A549 (cell line): ENCODE measurements at regions not wholly inside any gene's neighbourhood (a gene's known extent, or its start where the extent isn't known, plus 50 kb on each side); places are given as distances from the start of the nearest gene placed in this dataset.

ENCODE experiments used
- POLR2A ChIP-seq: IDR thresholded peaks from 2 replicates; pipeline ENCODE4 v1.6.1; 2012; ENCODE audit warnings: mild to moderate bottlenecking, low read length
- TF ChIP-seq, protein P1 (sequence below): fragments of 450-650 bp; IDR thresholded peaks from 2 replicates; pipeline ENCODE4 v1.6.1; 2014; ENCODE audit warnings: antibody characterized with exemption
- TF ChIP-seq, protein P2 (sequence below): fragments of >200 bp; sonication (Bioruptor Twin); formaldehyde crosslinking; IDR thresholded peaks from 3 replicates; pipeline ENCODE4 v1.5.1; 2016
- TF ChIP-seq, protein P3 (sequence below): fragments of >200 bp; sonication (Bioruptor Twin); formaldehyde crosslinking; IDR thresholded peaks from 3 replicates; pipeline ENCODE4 v1.6.1; 2016

DNA sequence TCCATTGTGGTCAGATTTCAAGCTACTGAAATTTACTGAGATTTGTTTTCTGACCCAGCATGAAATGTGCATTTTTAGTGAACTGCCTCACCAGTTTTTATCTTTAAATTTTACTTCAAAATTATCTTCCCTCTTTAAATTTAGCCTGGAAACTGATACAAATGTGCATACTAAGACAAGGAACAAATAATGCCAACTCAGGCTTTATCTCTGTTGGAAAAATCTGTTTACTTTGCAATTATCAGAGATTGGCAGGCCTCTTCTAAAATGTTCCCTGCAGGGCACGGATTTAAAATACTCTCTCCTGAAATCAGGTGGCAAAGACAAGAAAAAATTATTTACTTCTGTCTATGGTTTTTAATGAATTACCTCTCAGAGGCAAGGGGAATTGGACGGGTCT lies 151.0 kb upstream of the PTCH1 start:
- TF ChIP-seq POLR2A: no peak
- TF ChIP-seq, protein P1, sequence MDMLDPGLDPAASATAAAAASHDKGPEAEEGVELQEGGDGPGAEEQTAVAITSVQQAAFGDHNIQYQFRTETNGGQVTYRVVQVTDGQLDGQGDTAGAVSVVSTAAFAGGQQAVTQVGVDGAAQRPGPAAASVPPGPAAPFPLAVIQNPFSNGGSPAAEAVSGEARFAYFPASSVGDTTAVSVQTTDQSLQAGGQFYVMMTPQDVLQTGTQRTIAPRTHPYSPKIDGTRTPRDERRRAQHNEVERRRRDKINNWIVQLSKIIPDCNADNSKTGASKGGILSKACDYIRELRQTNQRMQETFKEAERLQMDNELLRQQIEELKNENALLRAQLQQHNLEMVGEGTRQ: no peak
- TF ChIP-seq, protein P2, sequence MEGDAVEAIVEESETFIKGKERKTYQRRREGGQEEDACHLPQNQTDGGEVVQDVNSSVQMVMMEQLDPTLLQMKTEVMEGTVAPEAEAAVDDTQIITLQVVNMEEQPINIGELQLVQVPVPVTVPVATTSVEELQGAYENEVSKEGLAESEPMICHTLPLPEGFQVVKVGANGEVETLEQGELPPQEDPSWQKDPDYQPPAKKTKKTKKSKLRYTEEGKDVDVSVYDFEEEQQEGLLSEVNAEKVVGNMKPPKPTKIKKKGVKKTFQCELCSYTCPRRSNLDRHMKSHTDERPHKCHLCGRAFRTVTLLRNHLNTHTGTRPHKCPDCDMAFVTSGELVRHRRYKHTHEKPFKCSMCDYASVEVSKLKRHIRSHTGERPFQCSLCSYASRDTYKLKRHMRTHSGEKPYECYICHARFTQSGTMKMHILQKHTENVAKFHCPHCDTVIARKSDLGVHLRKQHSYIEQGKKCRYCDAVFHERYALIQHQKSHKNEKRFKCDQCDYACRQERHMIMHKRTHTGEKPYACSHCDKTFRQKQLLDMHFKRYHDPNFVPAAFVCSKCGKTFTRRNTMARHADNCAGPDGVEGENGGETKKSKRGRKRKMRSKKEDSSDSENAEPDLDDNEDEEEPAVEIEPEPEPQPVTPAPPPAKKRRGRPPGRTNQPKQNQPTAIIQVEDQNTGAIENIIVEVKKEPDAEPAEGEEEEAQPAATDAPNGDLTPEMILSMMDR: no peak
- TF ChIP-seq, protein P3, sequence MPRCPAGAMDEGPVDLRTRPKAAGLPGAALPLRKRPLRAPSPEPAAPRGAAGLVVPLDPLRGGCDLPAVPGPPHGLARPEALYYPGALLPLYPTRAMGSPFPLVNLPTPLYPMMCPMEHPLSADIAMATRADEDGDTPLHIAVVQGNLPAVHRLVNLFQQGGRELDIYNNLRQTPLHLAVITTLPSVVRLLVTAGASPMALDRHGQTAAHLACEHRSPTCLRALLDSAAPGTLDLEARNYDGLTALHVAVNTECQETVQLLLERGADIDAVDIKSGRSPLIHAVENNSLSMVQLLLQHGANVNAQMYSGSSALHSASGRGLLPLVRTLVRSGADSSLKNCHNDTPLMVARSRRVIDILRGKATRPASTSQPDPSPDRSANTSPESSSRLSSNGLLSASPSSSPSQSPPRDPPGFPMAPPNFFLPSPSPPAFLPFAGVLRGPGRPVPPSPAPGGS: no peak
